ENCODE measurements at regions not wholly inside any gene's neighbourhood (a gene's known extent, or its start where the extent isn't known, plus 50 kb on each side); places are given as distances from the start of the nearest gene placed in this dataset.

GRCh38 chrX:88024022-88024421, 506.4 kb downstream of the KLHL4 start:
- no peak for TF ChIP-seq EZH2phosphoT487 (IDR thresholded peaks at IDR 0.05; ENCODE audit: insufficient read depth, low read depth)
- no peak for TF ChIP-seq EZH2 (IDR thresholded peaks at IDR 0.05; ENCODE audit: insufficient read depth, poor library complexity, severe bottlenecking)

All from GM23248 (cell line).